HEK293 (cell line): ENCODE measurements at regions not wholly inside any gene's neighbourhood (a gene's known extent, or its start where the extent isn't known, plus 50 kb on each side); places are given as distances from the start of the nearest gene placed in this dataset.

ENCODE experiments used
- CTCF ChIA-PET: fragments of 350-600 bp; formaldehyde crosslinking; extraction: SDS; loops from one replicate; lab custom pipeline; 2021; ENCODE audit warnings: antibody characterized with exemption; lab: Yijun Ruan, JAX
- POLR2A ChIA-PET: fragments of 300-600 bp; formaldehyde crosslinking; extraction: SDS; loops from one replicate; lab custom pipeline; 2020; ENCODE audit warnings: antibody characterized with exemption, inconsistent platforms; lab: Yijun Ruan, JAX
- H3K27ac ChIP-seq: fragments of 200-500 bp; sonication (Bioruptor generic); 2 replicates; pipeline ENCODE4 v1.5.1; 2014; ENCODE audit warnings: low read depth, low read length, control low read depth, inconsistent platforms; ENCODE audit errors: extremely low read depth
- H3K36me3 ChIP-seq, 2 experiments: fragments of 200-500 bp in 1 of 2; sonication (Bioruptor generic) in 1 of 2; 1 replicate in 1 of 2; 2 replicates in 1 of 2; pipeline ENCODE4 v1.5.1; 2014 to 2017; ENCODE audit warnings: inconsistent platforms in 2 of 2, low read length in 2 of 2; ENCODE audit not compliant: control insufficient read depth in 2 of 2, insufficient read depth in 1 of 2
- H3K4me1 ChIP-seq: fragments of 200-500 bp; sonication (Bioruptor generic); 2 replicates; pipeline ENCODE4 v1.5.1; 2014; ENCODE audit warnings: mild to moderate bottlenecking, low read length, inconsistent platforms; ENCODE audit not compliant: control insufficient read depth, insufficient read depth
- H3K4me3 ChIP-seq: 2 replicates; pipeline ENCODE4 v1.5.1; 2011; ENCODE audit warnings: low read depth, mild to moderate bottlenecking, control low read depth, low read length, moderate library complexity
- H3K9me3 ChIP-seq: fragments of 200-500 bp; sonication (Bioruptor generic); 2 replicates; pipeline ENCODE4 v1.5.1; 2014; ENCODE audit warnings: low read depth, low read length, inconsistent platforms; ENCODE audit not compliant: control insufficient read depth, insufficient read depth
- IKZF3 ChIP-seq: fragments of 450-650 bp; IDR thresholded peaks from 2 replicates; pipeline ENCODE4 v1.5.0; 2018; ENCODE audit warnings: missing biosample characterization, mild to moderate bottlenecking, missing genetic modification characterization, moderate library complexity
- KLF10 ChIP-seq: fragments of 450-650 bp; IDR thresholded peaks from 2 replicates; pipeline ENCODE4 v1.5.1; 2018; ENCODE audit warnings: missing biosample characterization, mild to moderate bottlenecking, missing genetic modification characterization
- KLF16 ChIP-seq: fragments of 450-650 bp; formaldehyde crosslinking; IDR thresholded peaks from 2 replicates; pipeline ENCODE4 v1.5.1; 2017; ENCODE audit warnings: missing biosample characterization, missing genetic modification characterization
- ZBTB17 ChIP-seq: fragments of 450-650 bp; formaldehyde crosslinking; IDR thresholded peaks from 2 replicates; pipeline ENCODE4 v1.5.1; 2016; ENCODE audit warnings: missing biosample characterization, missing genetic modification characterization
- ZBTB44 ChIP-seq: fragments of 450-650 bp; IDR thresholded peaks from 2 replicates; pipeline ENCODE4 v1.5.1; 2018; ENCODE audit warnings: missing biosample characterization, mild to moderate bottlenecking, missing genetic modification characterization
- ZNF23 ChIP-seq: fragments of 450-650 bp; formaldehyde crosslinking; IDR thresholded peaks from 2 replicates; pipeline ENCODE4 v1.5.1; 2016; ENCODE audit warnings: missing biosample characterization, missing genetic modification characterization, borderline replicate concordance
- ZNF433 ChIP-seq: fragments of 450-650 bp; formaldehyde crosslinking; IDR thresholded peaks from 2 replicates; pipeline ENCODE4 v1.5.1; 2016; ENCODE audit warnings: missing biosample characterization, missing genetic modification characterization, low read depth
- ZNF501 ChIP-seq: fragments of 450-650 bp; formaldehyde crosslinking; IDR thresholded peaks from 2 replicates; pipeline ENCODE4 v1.5.1; 2016; ENCODE audit warnings: missing biosample characterization, missing genetic modification characterization
- ZNF561 ChIP-seq: fragments of 450-650 bp; IDR thresholded peaks from 2 replicates; pipeline ENCODE4 v1.5.1; 2018; ENCODE audit warnings: missing biosample characterization, missing genetic modification characterization, borderline replicate concordance
- ZNF580 ChIP-seq: fragments of 450-650 bp; formaldehyde crosslinking; IDR thresholded peaks from 2 replicates; pipeline ENCODE4 v1.5.1; 2016; ENCODE audit warnings: missing biosample characterization, missing genetic modification characterization
- ZNF629 ChIP-seq: fragments of 450-650 bp; formaldehyde crosslinking; IDR thresholded peaks from 2 replicates; pipeline ENCODE4 v1.5.1; 2017; ENCODE audit warnings: missing biosample characterization, missing genetic modification characterization
- ZNF670 ChIP-seq: fragments of 450-650 bp; formaldehyde crosslinking; IDR thresholded peaks from 2 replicates; pipeline ENCODE4 v1.5.1; 2016; ENCODE audit warnings: missing biosample characterization, missing genetic modification characterization, low read depth
- ZNF843 ChIP-seq: fragments of 450-650 bp; formaldehyde crosslinking; IDR thresholded peaks from 2 replicates; pipeline ENCODE4 v1.5.1; 2016; ENCODE audit warnings: missing biosample characterization, missing genetic modification characterization
- ZSCAN16 ChIP-seq: fragments of 450-650 bp; formaldehyde crosslinking; IDR thresholded peaks from 2 replicates; pipeline ENCODE4 v1.5.1; 2016; ENCODE audit warnings: missing biosample characterization, missing genetic modification characterization
- ZSCAN18 ChIP-seq: fragments of 450-650 bp; formaldehyde crosslinking; IDR thresholded peaks from 2 replicates; pipeline ENCODE4 v1.5.1; 2016; ENCODE audit warnings: missing biosample characterization, missing genetic modification characterization
- TF ChIP-seq, protein P1 (sequence below): fragments of 450-650 bp; IDR thresholded peaks from 2 replicates; pipeline ENCODE4 v1.5.1; 2018; ENCODE audit warnings: missing biosample characterization, missing genetic modification characterization
- TF ChIP-seq, protein P2 (sequence below): fragments of 450-650 bp; formaldehyde crosslinking; IDR thresholded peaks from 2 replicates; pipeline ENCODE4 v1.5.1; 2016; ENCODE audit warnings: missing biosample characterization, missing genetic modification characterization

GRCh38 chr17:69908626-69909368, 166.2 kb upstream of the KCNJ16 start:
- no peaks in the 10 kb centered on the region for H3K36me3 ChIP-seq
- CTCF ChIA-PET, result interaction anchor here (0.5 to 0.8 kb wide), 2 partner anchors 340 to 511 kb away, joined by 3 read pairs; no protein-coding TSS in a partner anchor
- no peak for TF ChIP-seq ZNF23 (tag by site-specific recombination)
- TF ChIP-seq ZBTB44 (tag by site-specific recombination), result 0 out of 2 replicates have a peak, but pooled peaks have one; percentile 44
- TF ChIP-seq, all 188 proteins: peak for 1
- POLR2A ChIA-PET, result no interaction called here
- Histone ChIP-seq H3K27ac (no peak overlapping the region), H3K4me3 (no peak overlapping the region), H3K9me3 (no peaks in the 10 kb centered on the region), H3K4me1 (peaks cover 7% of the 10 kb centered on the region)

GRCh38 chr17:69909389-69909788, 165.6 kb upstream of the KCNJ16 start:
- H3K9me3 ChIP-seq, result no peaks in the 10 kb centered on the region
- H3K4me3 ChIP-seq, result no peak overlapping the region
- no peak overlapping the region for H3K27ac ChIP-seq
- peaks cover 7% of the 10 kb centered on the region for H3K4me1 ChIP-seq
- TF ChIP-seq ZNF629 (tag by site-specific recombination) (no peak), ZNF670 (tag by site-specific recombination) (no peak), ZNF580 (no peak), ZNF561 (tag by site-specific recombination) (no peak), KLF16 (tag by site-specific recombination) (no peak), ZSCAN16 (tag by site-specific recombination) (no peak), KLF10 (no peak), ZBTB17 (tag by site-specific recombination) (no peak), ZNF843 (tag by site-specific recombination) (no peak), ZSCAN18 (tag by site-specific recombination) (no peak), ZNF433 (tag by site-specific recombination) (no peak), IKZF3 (tag by site-specific recombination) (no peak), ZNF501 (tag by site-specific recombination) (no peak)
- TF ChIP-seq, protein P1, sequence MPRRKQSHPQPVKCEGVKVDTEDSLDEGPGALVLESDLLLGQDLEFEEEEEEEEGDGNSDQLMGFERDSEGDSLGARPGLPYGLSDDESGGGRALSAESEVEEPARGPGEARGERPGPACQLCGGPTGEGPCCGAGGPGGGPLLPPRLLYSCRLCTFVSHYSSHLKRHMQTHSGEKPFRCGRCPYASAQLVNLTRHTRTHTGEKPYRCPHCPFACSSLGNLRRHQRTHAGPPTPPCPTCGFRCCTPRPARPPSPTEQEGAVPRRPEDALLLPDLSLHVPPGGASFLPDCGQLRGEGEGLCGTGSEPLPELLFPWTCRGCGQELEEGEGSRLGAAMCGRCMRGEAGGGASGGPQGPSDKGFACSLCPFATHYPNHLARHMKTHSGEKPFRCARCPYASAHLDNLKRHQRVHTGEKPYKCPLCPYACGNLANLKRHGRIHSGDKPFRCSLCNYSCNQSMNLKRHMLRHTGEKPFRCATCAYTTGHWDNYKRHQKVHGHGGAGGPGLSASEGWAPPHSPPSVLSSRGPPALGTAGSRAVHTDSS (tag by site-specific recombination), result no peak
- TF ChIP-seq, protein P2, sequence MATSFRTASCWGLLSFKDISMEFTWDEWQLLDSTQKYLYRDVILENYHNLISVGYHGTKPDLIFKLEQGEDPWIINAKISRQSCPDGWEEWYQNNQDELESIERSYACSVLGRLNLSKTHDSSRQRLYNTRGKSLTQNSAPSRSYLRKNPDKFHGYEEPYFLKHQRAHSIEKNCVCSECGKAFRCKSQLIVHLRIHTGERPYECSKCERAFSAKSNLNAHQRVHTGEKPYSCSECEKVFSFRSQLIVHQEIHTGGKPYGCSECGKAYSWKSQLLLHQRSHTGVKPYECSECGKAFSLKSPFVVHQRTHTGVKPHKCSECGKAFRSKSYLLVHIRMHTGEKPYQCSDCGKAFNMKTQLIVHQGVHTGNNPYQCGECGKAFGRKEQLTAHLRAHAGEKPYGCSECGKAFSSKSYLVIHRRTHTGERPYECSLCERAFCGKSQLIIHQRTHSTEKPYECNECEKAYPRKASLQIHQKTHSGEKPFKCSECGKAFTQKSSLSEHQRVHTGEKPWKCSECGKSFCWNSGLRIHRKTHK (tag by site-specific recombination), result no peak
- ChIA-PET CTCF (interaction anchor here (0.6 to 0.8 kb wide), 2 partner anchors 260 to 341 kb away, joined by 3 read pairs; partner anchors contain the start of gene KCNJ2), POLR2A (no interaction called here)
- H3K36me3 ChIP-seq, result no peaks in the 10 kb centered on the region
